ENCODE measurements at regions not wholly inside any gene's neighbourhood (a gene's known extent, or its start where the extent isn't known, plus 50 kb on each side); places are given as distances from the start of the nearest gene placed in this dataset.

DNA sequence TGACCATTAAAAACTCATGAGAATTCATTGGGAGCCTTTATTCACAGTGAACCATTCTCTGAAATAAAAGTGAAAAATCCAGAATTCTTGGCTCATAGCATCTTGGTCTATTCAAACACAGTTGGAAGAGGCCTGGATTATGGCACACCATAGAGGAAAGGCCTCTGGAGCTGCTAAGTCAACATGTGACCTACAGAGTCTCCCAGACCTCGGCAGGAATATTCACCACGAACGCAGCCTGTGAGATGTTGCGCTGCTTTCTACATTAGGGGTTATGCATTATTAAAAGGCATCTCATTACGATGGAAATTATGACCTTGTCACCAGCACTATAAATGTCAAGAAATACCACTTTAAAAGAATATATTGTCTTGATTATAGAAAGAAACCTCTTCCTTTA is 132.6 kb downstream of the EFNB2 start (continued):
- TF ChIP-seq CHD7 (IDR thresholded peaks at IDR 0.05; ENCODE audit: insufficient replicate concordance, low read length) (no peak), HDAC6 (IDR thresholded peaks at IDR 0.05; ENCODE audit: low read depth, low read length) (no peak), EP300 (IDR thresholded peaks at IDR 0.05; ENCODE audit: borderline replicate concordance in 1 of 2, low read depth in 2 of 2, low read length in 2 of 2) (no peak), NRF1 (IDR thresholded peaks at IDR 0.05; ENCODE audit: low read depth, low read length) (no peak), NANOG (IDR thresholded peaks at IDR 0.05; ENCODE audit: insufficient read depth, low read depth, low read length, poor library complexity, severe bottlenecking) (no peak), TAF7 (optimal IDR thresholded peaks at IDR 0.05; ENCODE audit: borderline replicate concordance, low read depth, low read length) (no peak), RBBP5 (IDR thresholded peaks at IDR 0.05; ENCODE audit: borderline replicate concordance, low read depth, low read length) (no peak), ZNF274 (IDR thresholded peaks at IDR 0.05; ENCODE audit: borderline replicate concordance, extremely low read depth, low read length) (no peak), KDM5A (IDR thresholded peaks at IDR 0.05; ENCODE audit: low read length) (no peak), MAX (IDR thresholded peaks at IDR 0.05) (no peak), ASH2L (IDR thresholded peaks at IDR 0.05; ENCODE audit: low read length) (no peak), BCL11A (IDR thresholded peaks at IDR 0.05; ENCODE audit: low read depth in 2 of 2, low read length in 2 of 2) (no peak)
